ENCODE measurements at regions not wholly inside any gene's neighbourhood (a gene's known extent, or its start where the extent isn't known, plus 50 kb on each side); places are given as distances from the start of the nearest gene placed in this dataset.

- DNase-seq, result no peak
Observed at GRCh38 chr5:57690724-57691123, 208.1 kb upstream of the ACTBL2 start.

GRCh38 chr5:57687596-57687995 lies 205.0 kb upstream of the ACTBL2 start:
- DNase-seq, result no peak

GRCh38 chr5:57685516-57686255 lies 203.1 kb upstream of the ACTBL2 start:
- no peak for DNase-seq

- no peak for DNase-seq
Observed at GRCh38 chr5:57684299-57684702, 201.7 kb upstream of the ACTBL2 start.

GRCh38 chr5:57683036-57683630 lies 200.5 kb upstream of the ACTBL2 start:
- DNase-seq, result no peak

- DNase-seq, result no peak
Observed at GRCh38 chr5:57681942-57682341, 199.3 kb upstream of the ACTBL2 start.

- DNase-seq, result no peak
Observed at GRCh38 chr5:57680686-57681085, 198.1 kb upstream of the ACTBL2 start.

GRCh38 chr5:57677235-57677634 lies 194.6 kb upstream of the ACTBL2 start:
- no peak for DNase-seq

- DNase-seq, result no peak
Observed at GRCh38 chr5:57676222-57677098, 193.8 kb upstream of the ACTBL2 start.

- no peak for DNase-seq
Observed at GRCh38 chr5:57675236-57675635, 192.6 kb upstream of the ACTBL2 start.

- no peak for DNase-seq
Observed at GRCh38 chr5:57671371-57671770, 188.8 kb upstream of the ACTBL2 start.

GRCh38 chr5:57666582-57666981 lies 184.0 kb upstream of the ACTBL2 start:
- DNase-seq, result no peak

GRCh38 chr5:57665146-57665936 lies 182.7 kb upstream of the ACTBL2 start:
- DNase-seq, result no peak

GRCh38 chr5:57664700-57665099 lies 182.1 kb upstream of the ACTBL2 start:
- no peak for DNase-seq

- no peak for DNase-seq
Observed at GRCh38 chr5:57663466-57663865, 180.9 kb upstream of the ACTBL2 start.

GRCh38 chr5:57662991-57663390 lies 180.4 kb upstream of the ACTBL2 start:
- no peak for DNase-seq

- no peak for DNase-seq
Observed at GRCh38 chr5:57659886-57660285, 177.3 kb upstream of the ACTBL2 start.

- DNase-seq, result no peak
Observed at GRCh38 chr5:57658018-57658417, 175.4 kb upstream of the ACTBL2 start.

- DNase-seq, result no peak
Observed at GRCh38 chr5:57655228-57655627, 172.6 kb upstream of the ACTBL2 start.

- no peak for DNase-seq
Observed at GRCh38 chr5:57653636-57654290, 171.2 kb upstream of the ACTBL2 start.

- no peak for DNase-seq
Observed at GRCh38 chr5:57651127-57651526, 168.5 kb upstream of the ACTBL2 start.

GRCh38 chr5:57650360-57651069 lies 167.9 kb upstream of the ACTBL2 start:
- DNase-seq, result peak in 1 of 2 experiments; percentile 3

All from NCI-H2081 (cell line).